GM20431 (cell line): ENCODE measurements at regions not wholly inside any gene's neighbourhood (a gene's known extent, or its start where the extent isn't known, plus 50 kb on each side); places are given as distances from the start of the nearest gene placed in this dataset.
"Not testable (repeated sequence)": the region's sequence is repeated elsewhere in the genome, so short reads cannot be mapped to it uniquely, and the experiment has no call there.

Experiments used
- in situ Hi-C: fragments of 300-500 bp; cut with MseI, MboI; formaldehyde crosslinking; loops from one replicate; pipeline ENCODE4 v1.15.0; 2020; ENCODE audit warnings: low sequenced_read_pairs; ENCODE audit not compliant: unreplicated experiment

- in situ Hi-C loops = no loop called here
Measured at GRCh38 chr2:217611056-217611455, 391.7 kb downstream of the TNS1 start.

DNA sequence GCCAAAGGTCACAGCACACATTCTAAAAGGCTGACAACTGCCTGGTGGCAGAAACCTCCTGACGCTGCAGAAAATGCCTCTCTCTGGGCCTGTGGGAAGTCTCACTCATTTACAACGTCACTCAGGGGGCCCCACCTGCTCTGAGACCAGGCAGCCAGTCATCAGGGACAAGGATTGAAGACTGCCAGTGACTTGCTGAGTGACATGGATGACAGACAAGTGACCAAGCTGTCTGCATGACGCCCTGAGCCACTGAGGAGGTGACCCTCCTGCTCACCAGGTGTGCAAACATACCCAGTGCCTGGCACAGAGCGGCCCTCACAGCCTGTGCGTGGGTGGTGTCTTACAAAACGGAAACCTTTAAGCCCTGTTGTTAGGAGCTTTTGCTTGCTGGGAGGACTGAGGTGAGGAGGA, 392.4 kb downstream of the TNS1 start:
- in situ Hi-C loops = no loop called here

DNA sequence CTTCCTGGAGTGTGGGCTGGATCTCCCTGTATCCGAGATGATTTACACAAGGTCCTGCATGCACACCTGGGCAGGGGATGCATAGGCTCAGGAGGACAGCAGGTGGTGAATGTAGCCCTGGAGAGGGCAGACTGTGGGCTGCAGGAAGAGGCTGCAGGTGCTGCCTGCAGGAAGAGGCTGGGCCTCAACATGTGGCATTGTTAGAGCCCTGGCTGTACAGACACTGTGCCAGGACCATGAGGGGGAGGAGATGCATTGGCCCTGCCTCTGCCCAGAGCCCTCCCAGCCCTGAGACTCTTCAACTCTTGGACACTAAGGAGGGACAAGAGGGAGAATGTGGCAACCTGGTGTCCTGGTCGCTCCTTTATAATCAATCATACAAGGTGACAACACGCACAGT, 392.8 kb downstream of the TNS1 start:
- in situ Hi-C loops = no loop called here

DNA sequence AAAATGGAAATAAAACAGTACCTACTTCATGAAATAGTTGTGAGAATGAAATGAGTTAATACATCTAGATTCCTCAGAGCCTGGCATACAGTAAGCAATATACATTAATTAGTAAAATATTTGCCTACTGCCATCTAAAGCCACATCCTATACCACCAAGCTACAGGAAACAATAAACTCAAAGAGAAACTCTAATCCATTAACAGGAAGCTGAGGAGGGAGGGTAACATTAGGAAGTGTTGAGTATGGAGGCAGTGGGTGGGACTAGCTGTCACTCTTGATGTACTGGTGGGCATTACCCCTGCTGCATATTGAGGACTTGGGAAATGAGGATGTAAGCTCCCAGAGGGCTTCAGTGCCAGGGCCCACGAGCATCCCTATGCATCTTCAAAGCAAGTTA, 396.5 kb downstream of the TNS1 start:
- in situ Hi-C loops = no loop called here

GRCh38 chr2:217604527-217605194, 398.1 kb downstream of the TNS1 start:
- in situ Hi-C loops = no loop called here

DNA sequence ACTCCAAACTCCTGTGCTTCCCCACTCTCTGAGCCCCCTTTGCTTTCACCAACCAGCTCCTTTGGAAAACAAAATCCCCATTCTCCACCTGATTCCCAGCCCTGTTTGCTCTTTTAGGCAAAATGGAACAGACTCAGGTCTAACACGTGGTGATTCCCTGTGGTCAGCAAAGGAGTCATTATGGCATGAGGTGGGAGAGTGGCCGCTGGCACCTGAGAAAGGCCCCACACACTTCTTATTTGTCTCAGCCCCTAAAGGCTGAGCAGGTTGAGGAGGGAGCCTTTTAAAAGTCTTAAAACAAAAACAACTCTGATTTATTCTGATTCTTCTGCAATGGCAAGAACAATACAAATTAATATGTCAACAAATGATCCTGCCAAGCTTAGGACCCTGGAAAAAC, 401.2 kb downstream of the TNS1 start:
- in situ Hi-C loops = no loop called here

- in situ Hi-C loops = no loop called here
Measured at GRCh38 chr2:217599906-217600305, 402.9 kb downstream of the TNS1 start.

DNA sequence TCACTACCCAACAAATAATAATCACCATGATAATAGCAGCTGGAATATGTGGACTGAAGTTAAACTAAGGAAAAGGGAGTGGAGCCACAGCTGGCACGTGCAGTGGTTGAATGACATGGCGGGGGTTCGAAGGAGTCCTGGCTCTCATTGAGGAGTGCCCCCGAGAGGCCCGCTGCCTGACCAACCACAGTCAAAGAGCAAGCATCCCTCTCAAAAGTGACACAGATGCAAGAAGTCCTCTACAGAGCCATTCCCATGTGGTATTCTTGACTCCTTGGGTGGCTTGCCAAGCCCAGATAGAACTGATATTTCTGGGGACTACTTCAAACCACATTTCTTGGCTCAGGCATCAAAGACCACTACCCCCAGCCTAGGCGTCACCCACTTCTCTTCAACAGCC, 405.1 kb downstream of the TNS1 start:
- in situ Hi-C loops = no loop called here

- in situ Hi-C loops = no loop called here
Measured at GRCh38 chr2:217597145-217597544, 405.6 kb downstream of the TNS1 start.

DNA sequence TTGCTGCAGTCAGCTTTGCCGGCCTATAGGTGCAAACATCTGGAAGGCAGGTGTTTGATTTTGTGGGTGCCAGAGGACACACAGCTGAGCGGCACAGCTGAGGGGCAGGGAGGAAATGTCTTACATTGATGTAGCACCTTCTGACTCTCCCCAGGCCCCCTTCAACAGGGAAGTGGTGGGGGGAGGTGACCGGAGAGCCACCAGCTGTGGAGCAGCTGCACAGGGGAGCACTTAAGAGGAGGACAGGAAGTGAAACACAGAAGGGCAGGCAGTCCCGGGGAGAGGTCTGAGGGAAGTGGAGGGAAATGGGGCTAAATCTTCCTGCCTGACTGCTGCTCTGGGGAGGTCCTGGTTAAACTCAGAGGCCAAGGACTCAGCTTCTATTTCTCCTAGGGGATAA, 409.1 kb downstream of the TNS1 start:
- in situ Hi-C loops = no loop called here

GRCh38 chr2:217588266-217588665, 414.5 kb downstream of the TNS1 start:
- in situ Hi-C loops = no loop called here

DNA sequence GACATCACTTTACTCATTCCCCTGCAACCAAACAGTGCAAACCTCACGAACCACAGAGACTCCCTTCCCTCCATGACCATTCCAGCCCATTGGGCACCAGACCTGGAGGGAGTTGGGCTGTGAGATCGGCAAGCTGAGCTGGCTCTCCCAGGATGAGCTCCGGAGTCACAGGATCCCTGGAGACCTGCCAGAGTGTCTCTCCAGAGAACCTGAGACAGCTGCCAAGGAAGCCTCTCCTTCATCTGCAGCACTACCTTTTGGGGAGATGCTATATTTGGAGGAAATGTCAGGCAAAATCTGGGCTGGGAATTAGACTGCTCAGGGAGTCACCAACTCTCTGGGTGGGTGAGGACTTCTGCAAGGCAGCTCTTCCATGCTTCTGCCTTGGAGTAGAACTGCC, 417.4 kb downstream of the TNS1 start:
- in situ Hi-C loops = no loop called here

- in situ Hi-C loops = not testable (repeated sequence)
Measured at GRCh38 chr2:217580407-217580806, 422.4 kb downstream of the TNS1 start.

DNA sequence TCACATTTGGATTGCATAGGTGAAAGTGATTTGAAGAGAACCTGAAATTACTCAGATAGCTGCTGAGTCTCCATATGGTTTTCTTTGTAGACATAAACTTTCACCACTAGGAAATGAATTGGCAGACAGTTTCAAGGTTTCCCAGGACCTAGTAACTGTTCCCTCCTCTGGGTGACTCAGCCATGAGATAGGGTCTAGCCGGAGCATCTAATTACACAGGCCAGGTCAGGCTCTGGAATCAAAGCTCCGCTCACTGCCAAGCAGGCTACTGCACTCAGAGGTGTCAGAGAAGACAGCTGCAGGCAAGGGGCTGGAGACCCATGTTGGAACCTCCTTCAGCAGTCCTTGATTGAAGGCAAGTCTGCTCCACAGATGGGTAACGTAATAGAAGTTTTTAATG, 429.2 kb downstream of the TNS1 start:
- in situ Hi-C loops = no loop called here

DNA sequence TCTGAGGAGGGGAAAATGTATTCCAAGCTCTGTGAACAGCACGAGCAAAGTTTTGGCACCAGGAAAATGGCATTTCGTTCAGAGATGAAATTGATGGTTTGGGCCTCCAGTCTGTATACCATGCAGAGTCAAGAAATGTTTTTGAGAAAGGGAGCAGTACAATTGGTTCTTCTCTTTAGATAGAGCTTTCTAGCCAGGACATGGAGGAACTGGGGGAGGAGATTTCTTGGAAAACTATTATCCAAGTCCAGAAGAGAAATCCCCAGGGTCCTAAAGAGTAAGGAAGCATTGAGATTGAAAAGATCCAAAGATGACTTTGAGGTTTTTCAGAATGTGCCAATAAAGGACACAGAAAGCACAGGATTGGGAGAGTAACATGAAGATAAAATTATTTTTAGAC, 432.4 kb downstream of the TNS1 start:
- in situ Hi-C loops = no loop called here

GRCh38 chr2:217568289-217568971, 434.4 kb downstream of the TNS1 start:
- in situ Hi-C loops = no loop called here

GRCh38 chr2:217563565-217563964, 439.2 kb downstream of the TNS1 start:
- in situ Hi-C loops = no loop called here

GRCh38 chr2:217562871-217563480, 439.8 kb downstream of the TNS1 start:
- in situ Hi-C loops = no loop called here

GRCh38 chr2:217559084-217559483, 443.7 kb downstream of the TNS1 start:
- in situ Hi-C loops = no loop called here

GRCh38 chr2:217555081-217555876, 447.5 kb downstream of the TNS1 start:
- in situ Hi-C loops = no loop called here

- in situ Hi-C loops = no loop called here
Measured at GRCh38 chr2:217553679-217554078, 449.1 kb downstream of the TNS1 start.
